ENCODE measurements at regions not wholly inside any gene's neighbourhood (a gene's known extent, or its start where the extent isn't known, plus 50 kb on each side); places are given as distances from the start of the nearest gene placed in this dataset.

DNA sequence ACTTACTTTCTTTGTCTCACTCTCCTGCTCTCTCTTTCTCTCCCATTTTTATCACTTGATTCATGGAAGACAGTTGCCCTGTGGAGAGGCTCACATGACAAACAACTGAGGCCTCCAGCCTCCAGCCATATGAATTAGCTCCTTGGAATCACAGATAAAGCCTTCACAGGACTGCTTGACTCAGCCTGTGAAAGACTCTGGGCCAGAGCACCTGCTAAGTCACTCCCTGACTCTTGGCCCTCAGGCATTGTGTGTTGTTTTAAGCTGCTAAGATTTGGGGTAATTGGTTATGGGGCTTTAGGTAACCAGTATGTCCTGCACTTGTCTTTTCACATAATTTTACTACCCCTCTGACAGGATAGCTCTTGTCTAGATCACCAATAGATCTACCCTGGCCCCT lies 334.9 kb downstream of the SOX11 start:
- TF ChIP-seq RARB (CRISPR knock-in tag; IDR thresholded peaks at IDR 0.05) (no peak), ZC3H10 (CRISPR knock-in tag; IDR thresholded peaks at IDR 0.05) (no peak), BACH2 (CRISPR knock-in tag; IDR thresholded peaks at IDR 0.05; ENCODE audit: borderline replicate concordance) (no peak)
- TF ChIP-seq, protein P1, sequence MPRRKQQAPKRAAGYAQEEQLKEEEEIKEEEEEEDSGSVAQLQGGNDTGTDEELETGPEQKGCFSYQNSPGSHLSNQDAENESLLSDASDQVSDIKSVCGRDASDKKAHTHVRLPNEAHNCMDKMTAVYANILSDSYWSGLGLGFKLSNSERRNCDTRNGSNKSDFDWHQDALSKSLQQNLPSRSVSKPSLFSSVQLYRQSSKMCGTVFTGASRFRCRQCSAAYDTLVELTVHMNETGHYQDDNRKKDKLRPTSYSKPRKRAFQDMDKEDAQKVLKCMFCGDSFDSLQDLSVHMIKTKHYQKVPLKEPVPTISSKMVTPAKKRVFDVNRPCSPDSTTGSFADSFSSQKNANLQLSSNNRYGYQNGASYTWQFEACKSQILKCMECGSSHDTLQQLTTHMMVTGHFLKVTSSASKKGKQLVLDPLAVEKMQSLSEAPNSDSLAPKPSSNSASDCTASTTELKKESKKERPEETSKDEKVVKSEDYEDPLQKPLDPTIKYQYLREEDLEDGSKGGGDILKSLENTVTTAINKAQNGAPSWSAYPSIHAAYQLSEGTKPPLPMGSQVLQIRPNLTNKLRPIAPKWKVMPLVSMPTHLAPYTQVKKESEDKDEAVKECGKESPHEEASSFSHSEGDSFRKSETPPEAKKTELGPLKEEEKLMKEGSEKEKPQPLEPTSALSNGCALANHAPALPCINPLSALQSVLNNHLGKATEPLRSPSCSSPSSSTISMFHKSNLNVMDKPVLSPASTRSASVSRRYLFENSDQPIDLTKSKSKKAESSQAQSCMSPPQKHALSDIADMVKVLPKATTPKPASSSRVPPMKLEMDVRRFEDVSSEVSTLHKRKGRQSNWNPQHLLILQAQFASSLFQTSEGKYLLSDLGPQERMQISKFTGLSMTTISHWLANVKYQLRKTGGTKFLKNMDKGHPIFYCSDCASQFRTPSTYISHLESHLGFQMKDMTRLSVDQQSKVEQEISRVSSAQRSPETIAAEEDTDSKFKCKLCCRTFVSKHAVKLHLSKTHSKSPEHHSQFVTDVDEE (CRISPR knock-in tag; IDR thresholded peaks at IDR 0.05) = no peak
- ATAC-seq = no peak

DNA sequence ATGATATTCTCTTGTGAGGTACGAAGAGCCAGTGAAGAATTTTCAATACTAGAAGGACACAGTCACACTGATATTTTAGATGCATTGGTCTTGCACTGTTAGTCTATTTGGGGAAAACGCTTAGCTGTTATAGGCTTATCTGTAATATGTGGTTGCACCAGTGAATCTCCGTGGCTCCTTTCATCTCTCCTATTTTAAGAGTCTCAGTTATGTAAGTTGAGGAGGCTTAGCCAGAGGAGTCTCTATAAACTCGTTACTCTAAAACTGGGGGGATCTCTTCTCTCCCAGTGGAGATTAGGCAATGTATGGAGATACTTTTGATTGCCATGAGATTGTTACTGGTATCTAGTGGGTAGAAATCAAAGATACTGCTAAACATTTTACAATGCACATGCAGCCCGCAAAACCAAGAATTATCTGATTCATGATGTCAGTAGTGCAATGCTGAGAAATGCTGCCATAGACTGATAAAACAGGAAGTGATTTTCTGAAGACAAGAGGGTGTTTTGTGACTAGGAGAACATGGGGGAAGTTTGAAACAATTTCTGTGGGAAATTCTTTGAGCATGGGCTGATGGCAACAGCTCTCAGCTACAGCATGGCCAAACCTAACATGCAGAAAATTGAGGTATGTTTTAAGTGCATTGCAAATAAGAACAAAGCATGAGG lies 339.1 kb downstream of the SOX11 start:
- TF ChIP-seq OSR1 (CRISPR knock-in tag; IDR thresholded peaks at IDR 0.05) (no peak), ZFP3 (CRISPR knock-in tag; IDR thresholded peaks at IDR 0.05) (no peak), RARB (CRISPR knock-in tag; IDR thresholded peaks at IDR 0.05) (no peak), CSDC2 (CRISPR knock-in tag; IDR thresholded peaks at IDR 0.05) (no peak)
- no peak for ATAC-seq

DNA sequence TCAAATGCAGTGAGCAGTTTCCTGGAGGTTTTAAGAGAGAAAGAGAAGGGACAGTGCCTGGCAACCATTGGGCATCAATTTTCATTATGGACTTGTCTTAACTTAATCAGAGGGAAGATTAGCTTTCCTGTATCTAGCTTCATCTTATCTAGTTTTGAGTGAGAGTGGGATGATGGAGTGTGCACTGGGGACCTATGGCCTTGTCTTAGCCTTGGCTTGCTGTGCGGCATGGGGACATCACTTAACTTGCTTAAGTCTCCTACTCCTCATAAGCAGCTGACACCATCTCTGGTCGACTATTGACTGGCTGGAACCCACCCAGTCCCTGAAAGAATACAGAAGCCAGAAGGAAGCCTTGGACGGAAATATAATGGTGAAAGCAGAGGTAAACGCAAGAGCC lies 344.0 kb downstream of the SOX11 start:
- no peak for ATAC-seq
- no peak for TF ChIP-seq TCF4 (CRISPR knock-in tag; IDR thresholded peaks at IDR 0.05; ENCODE audit: borderline replicate concordance)
- no peak for TF ChIP-seq ARNTL (CRISPR knock-in tag; IDR thresholded peaks at IDR 0.05; ENCODE audit: borderline replicate concordance, low read depth)
- TF ChIP-seq SNAI2 (CRISPR knock-in tag; IDR thresholded peaks at IDR 0.05) = no peak
- TF ChIP-seq, protein P1 (CRISPR knock-in tag; IDR thresholded peaks at IDR 0.05) = no peak
- TF ChIP-seq, protein P2, sequence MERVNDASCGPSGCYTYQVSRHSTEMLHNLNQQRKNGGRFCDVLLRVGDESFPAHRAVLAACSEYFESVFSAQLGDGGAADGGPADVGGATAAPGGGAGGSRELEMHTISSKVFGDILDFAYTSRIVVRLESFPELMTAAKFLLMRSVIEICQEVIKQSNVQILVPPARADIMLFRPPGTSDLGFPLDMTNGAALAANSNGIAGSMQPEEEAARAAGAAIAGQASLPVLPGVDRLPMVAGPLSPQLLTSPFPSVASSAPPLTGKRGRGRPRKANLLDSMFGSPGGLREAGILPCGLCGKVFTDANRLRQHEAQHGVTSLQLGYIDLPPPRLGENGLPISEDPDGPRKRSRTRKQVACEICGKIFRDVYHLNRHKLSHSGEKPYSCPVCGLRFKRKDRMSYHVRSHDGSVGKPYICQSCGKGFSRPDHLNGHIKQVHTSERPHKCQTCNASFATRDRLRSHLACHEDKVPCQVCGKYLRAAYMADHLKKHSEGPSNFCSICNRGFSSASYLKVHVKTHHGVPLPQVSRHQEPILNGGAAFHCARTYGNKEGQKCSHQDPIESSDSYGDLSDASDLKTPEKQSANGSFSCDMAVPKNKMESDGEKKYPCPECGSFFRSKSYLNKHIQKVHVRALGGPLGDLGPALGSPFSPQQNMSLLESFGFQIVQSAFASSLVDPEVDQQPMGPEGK (CRISPR knock-in tag; IDR thresholded peaks at IDR 0.05; ENCODE audit: borderline replicate concordance) = no peak
- no peak for TF ChIP-seq ZFP3 (CRISPR knock-in tag; IDR thresholded peaks at IDR 0.05)
- no peak for TF ChIP-seq PPARA (CRISPR knock-in tag; IDR thresholded peaks at IDR 0.05; ENCODE audit: borderline replicate concordance)
- no peak for TF ChIP-seq ISL1 (CRISPR knock-in tag; IDR thresholded peaks at IDR 0.05)
- no peak for TF ChIP-seq ZNF8 (CRISPR knock-in tag; IDR thresholded peaks at IDR 0.05)
- TF ChIP-seq ESRRG (CRISPR knock-in tag; IDR thresholded peaks at IDR 0.05) = no peak
- no peak for TF ChIP-seq ZNF565 (CRISPR knock-in tag; conservative IDR thresholded peaks at IDR 0.05; ENCODE audit: low read depth)
- no peak for TF ChIP-seq CSDC2 (CRISPR knock-in tag; IDR thresholded peaks at IDR 0.05)
- no peak for TF ChIP-seq BACH2 (CRISPR knock-in tag; IDR thresholded peaks at IDR 0.05; ENCODE audit: borderline replicate concordance)
- no peak for TF ChIP-seq ZFP30 (CRISPR knock-in tag; IDR thresholded peaks at IDR 0.05)
- TF ChIP-seq TOX (CRISPR knock-in tag; IDR thresholded peaks at IDR 0.05; ENCODE audit: borderline replicate concordance) = no peak
- TF ChIP-seq, protein P3, sequence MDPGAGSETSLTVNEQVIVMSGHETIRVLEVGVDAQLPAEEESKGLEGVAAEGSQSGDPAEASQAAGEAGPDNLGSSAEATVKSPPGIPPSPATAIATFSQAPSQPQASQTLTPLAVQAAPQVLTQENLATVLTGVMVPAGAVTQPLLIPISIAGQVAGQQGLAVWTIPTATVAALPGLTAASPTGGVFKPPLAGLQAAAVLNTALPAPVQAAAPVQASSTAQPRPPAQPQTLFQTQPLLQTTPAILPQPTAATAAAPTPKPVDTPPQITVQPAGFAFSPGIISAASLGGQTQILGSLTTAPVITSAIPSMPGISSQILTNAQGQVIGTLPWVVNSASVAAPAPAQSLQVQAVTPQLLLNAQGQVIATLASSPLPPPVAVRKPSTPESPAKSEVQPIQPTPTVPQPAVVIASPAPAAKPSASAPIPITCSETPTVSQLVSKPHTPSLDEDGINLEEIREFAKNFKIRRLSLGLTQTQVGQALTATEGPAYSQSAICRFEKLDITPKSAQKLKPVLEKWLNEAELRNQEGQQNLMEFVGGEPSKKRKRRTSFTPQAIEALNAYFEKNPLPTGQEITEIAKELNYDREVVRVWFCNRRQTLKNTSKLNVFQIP (CRISPR knock-in tag; IDR thresholded peaks at IDR 0.05; ENCODE audit: borderline replicate concordance, low read depth) = no peak
- no peak for TF ChIP-seq RARB (CRISPR knock-in tag; IDR thresholded peaks at IDR 0.05)
- no peak for TF ChIP-seq ZC3H10 (CRISPR knock-in tag; IDR thresholded peaks at IDR 0.05)
- TF ChIP-seq, protein P4, sequence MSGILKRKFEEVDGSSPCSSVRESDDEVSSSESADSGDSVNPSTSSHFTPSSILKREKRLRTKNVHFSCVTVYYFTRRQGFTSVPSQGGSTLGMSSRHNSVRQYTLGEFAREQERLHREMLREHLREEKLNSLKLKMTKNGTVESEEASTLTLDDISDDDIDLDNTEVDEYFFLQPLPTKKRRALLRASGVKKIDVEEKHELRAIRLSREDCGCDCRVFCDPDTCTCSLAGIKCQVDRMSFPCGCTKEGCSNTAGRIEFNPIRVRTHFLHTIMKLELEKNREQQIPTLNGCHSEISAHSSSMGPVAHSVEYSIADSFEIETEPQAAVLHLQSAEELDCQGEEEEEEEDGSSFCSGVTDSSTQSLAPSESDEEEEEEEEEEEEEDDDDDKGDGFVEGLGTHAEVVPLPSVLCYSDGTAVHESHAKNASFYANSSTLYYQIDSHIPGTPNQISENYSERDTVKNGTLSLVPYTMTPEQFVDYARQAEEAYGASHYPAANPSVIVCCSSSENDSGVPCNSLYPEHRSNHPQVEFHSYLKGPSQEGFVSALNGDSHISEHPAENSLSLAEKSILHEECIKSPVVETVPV (CRISPR knock-in tag; IDR thresholded peaks at IDR 0.05) = no peak

All from SK-N-SH treated with all-trans-retinoic acid at 6 μM for 48 hours (cell line).